ENCODE measurements at regions not wholly inside any gene's neighbourhood (a gene's known extent, or its start where the extent isn't known, plus 50 kb on each side); places are given as distances from the start of the nearest gene placed in this dataset.
A peak's percentile ranks its signal among the peaks of the same experiment; 100 is the strongest.

DNA sequence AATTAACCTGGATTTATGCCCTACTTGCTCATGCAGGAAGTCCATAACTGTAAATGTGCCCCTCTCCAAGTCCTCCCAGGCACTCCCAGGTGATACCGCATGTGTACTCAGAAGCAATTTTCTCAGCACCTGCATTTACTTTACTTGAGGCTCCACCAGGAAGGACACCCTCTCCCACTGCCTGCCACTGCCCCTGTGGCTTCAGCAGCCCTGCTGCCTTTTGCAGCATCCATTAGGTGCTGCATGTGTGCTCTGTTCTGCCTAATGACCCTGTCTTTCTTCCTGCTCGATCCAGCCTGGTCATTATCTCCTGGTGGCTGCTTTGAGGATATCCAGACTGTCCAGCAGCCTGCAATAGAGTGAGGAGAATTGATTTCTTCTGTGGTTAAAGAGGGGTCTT lies 107.6 kb upstream of the SEMA6D start:
- TF ChIP-seq EMX1 (CRISPR knock-in tag; IDR thresholded peaks at IDR 0.05) (no peak), TP53 (CRISPR knock-in tag; IDR thresholded peaks at IDR 0.05) (no peak), GTF2I (CRISPR knock-in tag; conservative IDR thresholded peaks at IDR 0.05) (no peak), NFE2L1 (CRISPR knock-in tag; IDR thresholded peaks at IDR 0.05) (no peak), MYBL2 (CRISPR knock-in tag; IDR thresholded peaks at IDR 0.05) (no peak), ZNF219 (CRISPR knock-in tag; IDR thresholded peaks at IDR 0.05; ENCODE audit: borderline replicate concordance) (no peak), JUN (CRISPR knock-in tag; IDR thresholded peaks at IDR 0.05) (no peak)
- TF ChIP-seq, protein P1, sequence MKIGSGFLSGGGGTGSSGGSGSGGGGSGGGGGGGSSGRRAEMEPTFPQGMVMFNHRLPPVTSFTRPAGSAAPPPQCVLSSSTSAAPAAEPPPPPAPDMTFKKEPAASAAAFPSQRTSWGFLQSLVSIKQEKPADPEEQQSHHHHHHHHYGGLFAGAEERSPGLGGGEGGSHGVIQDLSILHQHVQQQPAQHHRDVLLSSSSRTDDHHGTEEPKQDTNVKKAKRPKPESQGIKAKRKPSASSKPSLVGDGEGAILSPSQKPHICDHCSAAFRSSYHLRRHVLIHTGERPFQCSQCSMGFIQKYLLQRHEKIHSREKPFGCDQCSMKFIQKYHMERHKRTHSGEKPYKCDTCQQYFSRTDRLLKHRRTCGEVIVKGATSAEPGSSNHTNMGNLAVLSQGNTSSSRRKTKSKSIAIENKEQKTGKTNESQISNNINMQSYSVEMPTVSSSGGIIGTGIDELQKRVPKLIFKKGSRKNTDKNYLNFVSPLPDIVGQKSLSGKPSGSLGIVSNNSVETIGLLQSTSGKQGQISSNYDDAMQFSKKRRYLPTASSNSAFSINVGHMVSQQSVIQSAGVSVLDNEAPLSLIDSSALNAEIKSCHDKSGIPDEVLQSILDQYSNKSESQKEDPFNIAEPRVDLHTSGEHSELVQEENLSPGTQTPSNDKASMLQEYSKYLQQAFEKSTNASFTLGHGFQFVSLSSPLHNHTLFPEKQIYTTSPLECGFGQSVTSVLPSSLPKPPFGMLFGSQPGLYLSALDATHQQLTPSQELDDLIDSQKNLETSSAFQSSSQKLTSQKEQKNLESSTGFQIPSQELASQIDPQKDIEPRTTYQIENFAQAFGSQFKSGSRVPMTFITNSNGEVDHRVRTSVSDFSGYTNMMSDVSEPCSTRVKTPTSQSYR (CRISPR knock-in tag; IDR thresholded peaks at IDR 0.05), result no peak
- TF ChIP-seq, protein P2, sequence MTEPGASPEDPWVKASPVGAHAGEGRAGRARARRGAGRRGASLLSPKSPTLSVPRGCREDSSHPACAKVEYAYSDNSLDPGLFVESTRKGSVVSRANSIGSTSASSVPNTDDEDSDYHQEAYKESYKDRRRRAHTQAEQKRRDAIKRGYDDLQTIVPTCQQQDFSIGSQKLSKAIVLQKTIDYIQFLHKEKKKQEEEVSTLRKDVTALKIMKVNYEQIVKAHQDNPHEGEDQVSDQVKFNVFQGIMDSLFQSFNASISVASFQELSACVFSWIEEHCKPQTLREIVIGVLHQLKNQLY (CRISPR knock-in tag; IDR thresholded peaks at IDR 0.05), result no peak
- TF ChIP-seq, protein P3, sequence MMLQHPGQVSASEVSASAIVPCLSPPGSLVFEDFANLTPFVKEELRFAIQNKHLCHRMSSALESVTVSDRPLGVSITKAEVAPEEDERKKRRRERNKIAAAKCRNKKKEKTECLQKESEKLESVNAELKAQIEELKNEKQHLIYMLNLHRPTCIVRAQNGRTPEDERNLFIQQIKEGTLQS (CRISPR knock-in tag; conservative IDR thresholded peaks at IDR 0.05), result no peak
- ChIA-PET POLR2A (no interaction called here), CTCF (no interaction called here)
- ATAC-seq (peak; percentile 65), DNase-seq (ENCODE audit: low spot score) (no peak)
- Mint-ChIP-seq H3K27ac (no peak overlapping the region), H3K4me3 (no peak overlapping the region), H3K9me3 (peaks cover 7% of the 10 kb centered on the region), H3K4me1 (peaks cover 8% of the 10 kb centered on the region), H3K27me3 (ENCODE audit: low read depth) (no peaks in the 10 kb centered on the region), H3K36me3 (no peaks in the 10 kb centered on the region)

DNA sequence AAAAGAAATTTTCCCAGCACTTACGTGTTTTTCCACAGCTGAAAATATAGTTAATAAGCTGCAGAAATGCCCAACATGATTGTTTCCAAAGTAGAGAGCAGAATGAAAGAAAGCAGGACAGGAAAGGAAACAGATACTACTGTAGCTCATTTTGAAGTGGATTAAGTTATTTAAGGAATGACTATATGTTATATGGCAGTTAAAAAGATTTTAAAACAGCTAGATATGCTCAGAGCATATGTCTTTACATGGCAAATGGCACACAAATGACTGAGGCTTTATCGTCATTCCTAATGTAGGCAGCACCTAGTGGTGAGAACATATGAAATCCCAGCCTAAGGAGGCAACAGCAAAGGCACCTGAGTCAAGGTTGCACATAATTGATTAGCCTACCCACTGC lies 106.6 kb upstream of the SEMA6D start:
- ATAC-seq, result no peak
- CTCF ChIA-PET, result no interaction called here
- TF ChIP-seq, protein P4, sequence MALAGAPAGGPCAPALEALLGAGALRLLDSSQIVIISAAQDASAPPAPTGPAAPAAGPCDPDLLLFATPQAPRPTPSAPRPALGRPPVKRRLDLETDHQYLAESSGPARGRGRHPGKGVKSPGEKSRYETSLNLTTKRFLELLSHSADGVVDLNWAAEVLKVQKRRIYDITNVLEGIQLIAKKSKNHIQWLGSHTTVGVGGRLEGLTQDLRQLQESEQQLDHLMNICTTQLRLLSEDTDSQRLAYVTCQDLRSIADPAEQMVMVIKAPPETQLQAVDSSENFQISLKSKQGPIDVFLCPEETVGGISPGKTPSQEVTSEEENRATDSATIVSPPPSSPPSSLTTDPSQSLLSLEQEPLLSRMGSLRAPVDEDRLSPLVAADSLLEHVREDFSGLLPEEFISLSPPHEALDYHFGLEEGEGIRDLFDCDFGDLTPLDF (CRISPR knock-in tag; IDR thresholded peaks at IDR 0.05), result no peak
- TF ChIP-seq, protein P5, sequence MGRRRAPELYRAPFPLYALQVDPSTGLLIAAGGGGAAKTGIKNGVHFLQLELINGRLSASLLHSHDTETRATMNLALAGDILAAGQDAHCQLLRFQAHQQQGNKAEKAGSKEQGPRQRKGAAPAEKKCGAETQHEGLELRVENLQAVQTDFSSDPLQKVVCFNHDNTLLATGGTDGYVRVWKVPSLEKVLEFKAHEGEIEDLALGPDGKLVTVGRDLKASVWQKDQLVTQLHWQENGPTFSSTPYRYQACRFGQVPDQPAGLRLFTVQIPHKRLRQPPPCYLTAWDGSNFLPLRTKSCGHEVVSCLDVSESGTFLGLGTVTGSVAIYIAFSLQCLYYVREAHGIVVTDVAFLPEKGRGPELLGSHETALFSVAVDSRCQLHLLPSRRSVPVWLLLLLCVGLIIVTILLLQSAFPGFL (CRISPR knock-in tag; IDR thresholded peaks at IDR 0.05; ENCODE audit: borderline replicate concordance), result no peak
- TF ChIP-seq NR3C1 (CRISPR knock-in tag; conservative IDR thresholded peaks at IDR 0.05; ENCODE audit: low read depth) (no peak), CBFB (CRISPR knock-in tag; IDR thresholded peaks at IDR 0.05; ENCODE audit: low read depth) (no peak), ATF1 (CRISPR knock-in tag; IDR thresholded peaks at IDR 0.05) (no peak), SP1 (CRISPR knock-in tag; conservative IDR thresholded peaks at IDR 0.05) (no peak), RELA (CRISPR knock-in tag; IDR thresholded peaks at IDR 0.05; ENCODE audit: borderline replicate concordance) (no peak)
- TF ChIP-seq, protein P6, sequence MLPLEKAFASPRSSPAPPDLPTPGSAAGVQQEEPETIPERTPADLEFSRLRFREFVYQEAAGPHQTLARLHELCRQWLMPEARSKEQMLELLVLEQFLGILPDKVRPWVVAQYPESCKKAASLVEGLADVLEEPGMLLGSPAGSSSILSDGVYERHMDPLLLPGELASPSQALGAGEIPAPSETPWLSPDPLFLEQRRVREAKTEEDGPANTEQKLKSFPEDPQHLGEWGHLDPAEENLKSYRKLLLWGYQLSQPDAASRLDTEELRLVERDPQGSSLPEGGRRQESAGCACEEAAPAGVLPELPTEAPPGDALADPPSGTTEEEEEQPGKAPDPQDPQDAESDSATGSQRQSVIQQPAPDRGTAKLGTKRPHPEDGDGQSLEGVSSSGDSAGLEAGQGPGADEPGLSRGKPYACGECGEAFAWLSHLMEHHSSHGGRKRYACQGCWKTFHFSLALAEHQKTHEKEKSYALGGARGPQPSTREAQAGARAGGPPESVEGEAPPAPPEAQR (CRISPR knock-in tag; IDR thresholded peaks at IDR 0.05), result no peak
- TF ChIP-seq, protein P7, sequence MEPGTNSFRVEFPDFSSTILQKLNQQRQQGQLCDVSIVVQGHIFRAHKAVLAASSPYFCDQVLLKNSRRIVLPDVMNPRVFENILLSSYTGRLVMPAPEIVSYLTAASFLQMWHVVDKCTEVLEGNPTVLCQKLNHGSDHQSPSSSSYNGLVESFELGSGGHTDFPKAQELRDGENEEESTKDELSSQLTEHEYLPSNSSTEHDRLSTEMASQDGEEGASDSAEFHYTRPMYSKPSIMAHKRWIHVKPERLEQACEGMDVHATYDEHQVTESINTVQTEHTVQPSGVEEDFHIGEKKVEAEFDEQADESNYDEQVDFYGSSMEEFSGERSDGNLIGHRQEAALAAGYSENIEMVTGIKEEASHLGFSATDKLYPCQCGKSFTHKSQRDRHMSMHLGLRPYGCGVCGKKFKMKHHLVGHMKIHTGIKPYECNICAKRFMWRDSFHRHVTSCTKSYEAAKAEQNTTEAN (CRISPR knock-in tag; IDR thresholded peaks at IDR 0.05), result no peak
- TF ChIP-seq, protein P8, sequence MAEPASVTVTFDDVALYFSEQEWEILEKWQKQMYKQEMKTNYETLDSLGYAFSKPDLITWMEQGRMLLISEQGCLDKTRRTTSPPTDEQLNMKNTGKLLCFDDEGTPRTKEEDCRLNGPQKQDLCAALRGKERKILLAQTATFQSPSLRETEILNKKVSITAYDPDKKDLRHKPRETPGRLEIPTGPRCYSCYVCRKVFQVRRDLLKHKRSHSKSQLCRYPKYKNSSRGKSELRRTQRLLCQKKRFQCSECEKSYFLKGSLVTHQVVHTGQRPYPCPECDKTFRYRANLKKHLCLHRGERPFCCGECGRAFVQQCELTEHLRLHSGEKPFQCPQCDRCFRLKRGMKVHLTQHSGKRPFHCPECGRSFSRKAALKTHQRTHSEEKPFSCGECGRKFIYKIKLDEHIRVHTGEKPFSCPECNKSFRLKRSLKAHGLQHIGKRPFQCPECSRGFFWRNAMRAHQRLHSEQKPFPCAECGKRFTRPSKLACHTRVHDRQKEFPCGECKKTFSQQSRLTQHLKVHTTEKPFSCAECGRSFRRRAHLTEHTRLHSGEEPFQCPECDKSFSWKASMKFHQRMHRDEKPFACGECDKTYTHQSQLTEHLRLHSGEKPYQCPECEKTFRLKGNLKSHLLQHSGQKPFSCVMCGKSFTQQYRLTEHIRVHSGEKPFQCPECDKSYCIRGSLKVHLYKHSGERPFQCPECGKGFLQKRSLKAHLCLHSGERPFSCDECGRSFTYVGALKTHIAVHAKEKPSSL (CRISPR knock-in tag; conservative IDR thresholded peaks at IDR 0.05), result no peak
- TF ChIP-seq, protein P9, sequence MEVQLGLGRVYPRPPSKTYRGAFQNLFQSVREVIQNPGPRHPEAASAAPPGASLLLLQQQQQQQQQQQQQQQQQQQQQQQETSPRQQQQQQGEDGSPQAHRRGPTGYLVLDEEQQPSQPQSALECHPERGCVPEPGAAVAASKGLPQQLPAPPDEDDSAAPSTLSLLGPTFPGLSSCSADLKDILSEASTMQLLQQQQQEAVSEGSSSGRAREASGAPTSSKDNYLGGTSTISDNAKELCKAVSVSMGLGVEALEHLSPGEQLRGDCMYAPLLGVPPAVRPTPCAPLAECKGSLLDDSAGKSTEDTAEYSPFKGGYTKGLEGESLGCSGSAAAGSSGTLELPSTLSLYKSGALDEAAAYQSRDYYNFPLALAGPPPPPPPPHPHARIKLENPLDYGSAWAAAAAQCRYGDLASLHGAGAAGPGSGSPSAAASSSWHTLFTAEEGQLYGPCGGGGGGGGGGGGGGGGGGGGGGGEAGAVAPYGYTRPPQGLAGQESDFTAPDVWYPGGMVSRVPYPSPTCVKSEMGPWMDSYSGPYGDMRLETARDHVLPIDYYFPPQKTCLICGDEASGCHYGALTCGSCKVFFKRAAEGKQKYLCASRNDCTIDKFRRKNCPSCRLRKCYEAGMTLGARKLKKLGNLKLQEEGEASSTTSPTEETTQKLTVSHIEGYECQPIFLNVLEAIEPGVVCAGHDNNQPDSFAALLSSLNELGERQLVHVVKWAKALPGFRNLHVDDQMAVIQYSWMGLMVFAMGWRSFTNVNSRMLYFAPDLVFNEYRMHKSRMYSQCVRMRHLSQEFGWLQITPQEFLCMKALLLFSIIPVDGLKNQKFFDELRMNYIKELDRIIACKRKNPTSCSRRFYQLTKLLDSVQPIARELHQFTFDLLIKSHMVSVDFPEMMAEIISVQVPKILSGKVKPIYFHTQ (CRISPR knock-in tag; IDR thresholded peaks at IDR 0.05), result no peak

More for the DNA sequence above, 106.6 kb upstream of the SEMA6D start:
- no peaks in the 10 kb centered on the region for H3K27me3 Mint-ChIP-seq (ENCODE audit: low read depth)
- H3K4me1 Mint-ChIP-seq, result peaks cover 8% of the 10 kb centered on the region
- H3K27ac Mint-ChIP-seq, result no peak overlapping the region
- H3K4me3 Mint-ChIP-seq, result no peak overlapping the region
- no peaks in the 10 kb centered on the region for H3K36me3 Mint-ChIP-seq
- H3K9me3 Mint-ChIP-seq, result no peaks in the 10 kb centered on the region
- POLR2A ChIA-PET, result no interaction called here
- no peak for DNase-seq (ENCODE audit: low spot score)

All from WTC11 (cell line).